Panc1 (cell line): ENCODE measurements at regions not wholly inside any gene's neighbourhood (a gene's known extent, or its start where the extent isn't known, plus 50 kb on each side); places are given as distances from the start of the nearest gene placed in this dataset.

ENCODE experiments used
- ATAC-seq: fragments of 200-7000 bp; cut with Tn5 transposase; 2 replicates; pipeline ENCODE4 v1.9.1; 2020; ENCODE audit warnings: mild to moderate bottlenecking, moderate library complexity
- BruUV-seq: library from RNA; stranded (reverse); fragments of 400-500 nt; replicated peaks from 2 replicates; lab custom pipeline; 2021; lab: Mats Ljungman, UMichigan
- CTCF ChIA-PET: fragments of 300-600 bp; sonication (Branson Sonifier 250); formaldehyde crosslinking; loops from one replicate; lab custom pipeline; 2022; ENCODE audit warnings: antibody characterized with exemption; lab: Charles Lee
- POLR2A ChIA-PET: fragments of 300-600 bp; sonication (Branson Sonifier 250); formaldehyde crosslinking; loops from one replicate; lab custom pipeline; 2022; ENCODE audit warnings: antibody characterized with exemption; lab: Charles Lee
- DNase-seq: peaks from one replicate; pipeline ENCODE4 v3.0.0-alpha.2; 2010; ENCODE audit warnings: low read depth, low spot score
- H3K27ac ChIP-seq: 2 replicates; pipeline ENCODE4 v1.5.1; 2011; ENCODE audit warnings: mild to moderate bottlenecking, low read length, inconsistent platforms
- H3K27me3 ChIP-seq: fragments of 200-500 bp; sonication (Bioruptor generic); 2 replicates; pipeline ENCODE4 v1.6.0; 2014; ENCODE audit warnings: low read length, inconsistent platforms; ENCODE audit not compliant: control insufficient read depth, insufficient read depth
- H3K36me3 ChIP-seq: fragments of 200-500 bp; sonication (Bioruptor generic); 2 replicates; pipeline ENCODE4 v1.5.1; 2014; ENCODE audit warnings: inconsistent platforms, mild to moderate bottlenecking, low read length, moderate library complexity; ENCODE audit not compliant: control insufficient read depth, insufficient read depth
- H3K4me1 ChIP-seq: 2 replicates; pipeline ENCODE4 v1.5.1; 2011; ENCODE audit warnings: inconsistent platforms, mild to moderate bottlenecking, low read length, moderate library complexity; ENCODE audit not compliant: control insufficient read depth, insufficient read depth
- H3K4me3 ChIP-seq, 2 experiments: 2 replicates each; pipeline ENCODE4 v1.5.1; 2011 to 2012; ENCODE audit warnings: low read depth in 2 of 2, low read length in 2 of 2, mild to moderate bottlenecking in 2 of 2, inconsistent platforms in 1 of 2, moderate library complexity in 1 of 2
- H3K9me3 ChIP-seq: fragments of 200-500 bp; sonication (Bioruptor generic); 2 replicates; pipeline ENCODE4 v1.5.1; 2014; ENCODE audit warnings: low read depth, mild to moderate bottlenecking, inconsistent platforms, low read length, moderate library complexity; ENCODE audit not compliant: control insufficient read depth, insufficient read depth
- POLR2AphosphoS5 ChIP-seq: IDR thresholded peaks from 2 replicates; pipeline ENCODE4 v1.6.1; 2012; ENCODE audit warnings: mild to moderate bottlenecking, low read depth, low read length, moderate library complexity
- SIN3A ChIP-seq: IDR thresholded peaks from 2 replicates; pipeline ENCODE4 v1.6.1; 2012; ENCODE audit warnings: low read depth, mild to moderate bottlenecking, low read length, moderate library complexity, borderline replicate concordance; ENCODE audit not compliant: insufficient read depth
- TCF7L2 ChIP-seq: IDR thresholded peaks from 2 replicates; pipeline ENCODE4 v1.6.1; 2011; ENCODE audit warnings: mild to moderate bottlenecking, low read depth, low read length, inconsistent platforms
- in situ Hi-C: cut with HindIII; loops from 2 replicates; pipeline ENCODE4 v1.10.0; 2016; ENCODE audit warnings: low sequenced_read_pairs, low pct_unique_long_range_greater_than_20kb
- intact Hi-C: fragments of 100-400 bp; cut with micrococcal nuclease; formaldehyde crosslinking; loops from one replicate; pipeline ENCODE4 v1.10.0; 2022; ENCODE audit not compliant: unreplicated experiment
- TF ChIP-seq, protein P1 (sequence below), 2 experiments: IDR thresholded peaks; 2 replicates each; pipeline ENCODE4 v1.6.1; 2011 to 2012; ENCODE audit warnings: low read depth in 2 of 2, control low read depth in 1 of 2, low read length in 1 of 2, mild to moderate bottlenecking in 1 of 2, moderate library complexity in 1 of 2; ENCODE audit not compliant: insufficient read depth in 1 of 2
- TF ChIP-seq, protein P2 (sequence below): fragments of 450-650 bp; IDR thresholded peaks from 2 replicates; pipeline ENCODE4 v1.5.1; 2017; ENCODE audit warnings: mild to moderate bottlenecking

DNA sequence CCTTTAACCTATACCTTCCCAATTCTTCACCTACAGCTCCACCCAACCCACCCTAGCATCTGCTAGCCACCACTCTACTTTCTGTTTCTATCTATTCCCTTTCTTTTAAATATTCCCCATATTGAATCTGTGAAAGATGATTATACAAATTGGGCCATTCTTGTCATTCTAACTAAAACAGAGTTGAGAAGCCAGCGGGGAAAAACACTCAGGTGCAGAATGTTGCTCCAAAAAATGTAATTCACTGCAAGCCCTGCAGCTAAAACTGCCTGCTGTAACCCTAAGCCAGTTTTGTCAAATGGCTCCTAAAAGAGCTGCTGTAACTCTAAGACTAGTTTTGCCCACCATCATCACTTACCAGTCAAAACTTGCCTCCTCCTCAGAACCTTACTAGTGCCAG is 1468.6 kb upstream of the MIR17HG start:
- Histone ChIP-seq H3K27ac (no peak overlapping the region), H3K36me3 (no peaks in the 10 kb centered on the region), H3K4me3 (no peak overlapping the region), H3K4me1 (no peaks in the 10 kb centered on the region), H3K27me3 (no peaks in the 10 kb centered on the region), H3K9me3 (no peaks in the 10 kb centered on the region)
- in situ Hi-C loops, result no loop called here
- ChIA-PET CTCF (no interaction called here), POLR2A (no interaction called here)
- DNase-seq (no peak), ATAC-seq (no peak)
- TF ChIP-seq TCF7L2 (no peak), SIN3A (no peak), POLR2AphosphoS5 (no peak)
- TF ChIP-seq, protein P1, sequence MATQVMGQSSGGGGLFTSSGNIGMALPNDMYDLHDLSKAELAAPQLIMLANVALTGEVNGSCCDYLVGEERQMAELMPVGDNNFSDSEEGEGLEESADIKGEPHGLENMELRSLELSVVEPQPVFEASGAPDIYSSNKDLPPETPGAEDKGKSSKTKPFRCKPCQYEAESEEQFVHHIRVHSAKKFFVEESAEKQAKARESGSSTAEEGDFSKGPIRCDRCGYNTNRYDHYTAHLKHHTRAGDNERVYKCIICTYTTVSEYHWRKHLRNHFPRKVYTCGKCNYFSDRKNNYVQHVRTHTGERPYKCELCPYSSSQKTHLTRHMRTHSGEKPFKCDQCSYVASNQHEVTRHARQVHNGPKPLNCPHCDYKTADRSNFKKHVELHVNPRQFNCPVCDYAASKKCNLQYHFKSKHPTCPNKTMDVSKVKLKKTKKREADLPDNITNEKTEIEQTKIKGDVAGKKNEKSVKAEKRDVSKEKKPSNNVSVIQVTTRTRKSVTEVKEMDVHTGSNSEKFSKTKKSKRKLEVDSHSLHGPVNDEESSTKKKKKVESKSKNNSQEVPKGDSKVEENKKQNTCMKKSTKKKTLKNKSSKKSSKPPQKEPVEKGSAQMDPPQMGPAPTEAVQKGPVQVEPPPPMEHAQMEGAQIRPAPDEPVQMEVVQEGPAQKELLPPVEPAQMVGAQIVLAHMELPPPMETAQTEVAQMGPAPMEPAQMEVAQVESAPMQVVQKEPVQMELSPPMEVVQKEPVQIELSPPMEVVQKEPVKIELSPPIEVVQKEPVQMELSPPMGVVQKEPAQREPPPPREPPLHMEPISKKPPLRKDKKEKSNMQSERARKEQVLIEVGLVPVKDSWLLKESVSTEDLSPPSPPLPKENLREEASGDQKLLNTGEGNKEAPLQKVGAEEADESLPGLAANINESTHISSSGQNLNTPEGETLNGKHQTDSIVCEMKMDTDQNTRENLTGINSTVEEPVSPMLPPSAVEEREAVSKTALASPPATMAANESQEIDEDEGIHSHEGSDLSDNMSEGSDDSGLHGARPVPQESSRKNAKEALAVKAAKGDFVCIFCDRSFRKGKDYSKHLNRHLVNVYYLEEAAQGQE (IDR thresholded peaks at IDR 0.05; ENCODE audit: insufficient read depth in 1 of 2, low read depth in 2 of 2, low read length in 1 of 2), result no peak
- TF ChIP-seq, protein P2, sequence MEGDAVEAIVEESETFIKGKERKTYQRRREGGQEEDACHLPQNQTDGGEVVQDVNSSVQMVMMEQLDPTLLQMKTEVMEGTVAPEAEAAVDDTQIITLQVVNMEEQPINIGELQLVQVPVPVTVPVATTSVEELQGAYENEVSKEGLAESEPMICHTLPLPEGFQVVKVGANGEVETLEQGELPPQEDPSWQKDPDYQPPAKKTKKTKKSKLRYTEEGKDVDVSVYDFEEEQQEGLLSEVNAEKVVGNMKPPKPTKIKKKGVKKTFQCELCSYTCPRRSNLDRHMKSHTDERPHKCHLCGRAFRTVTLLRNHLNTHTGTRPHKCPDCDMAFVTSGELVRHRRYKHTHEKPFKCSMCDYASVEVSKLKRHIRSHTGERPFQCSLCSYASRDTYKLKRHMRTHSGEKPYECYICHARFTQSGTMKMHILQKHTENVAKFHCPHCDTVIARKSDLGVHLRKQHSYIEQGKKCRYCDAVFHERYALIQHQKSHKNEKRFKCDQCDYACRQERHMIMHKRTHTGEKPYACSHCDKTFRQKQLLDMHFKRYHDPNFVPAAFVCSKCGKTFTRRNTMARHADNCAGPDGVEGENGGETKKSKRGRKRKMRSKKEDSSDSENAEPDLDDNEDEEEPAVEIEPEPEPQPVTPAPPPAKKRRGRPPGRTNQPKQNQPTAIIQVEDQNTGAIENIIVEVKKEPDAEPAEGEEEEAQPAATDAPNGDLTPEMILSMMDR, result no peak
- intact Hi-C loops, result no loop called here
- no TSS peak for BruUV-seq

DNA sequence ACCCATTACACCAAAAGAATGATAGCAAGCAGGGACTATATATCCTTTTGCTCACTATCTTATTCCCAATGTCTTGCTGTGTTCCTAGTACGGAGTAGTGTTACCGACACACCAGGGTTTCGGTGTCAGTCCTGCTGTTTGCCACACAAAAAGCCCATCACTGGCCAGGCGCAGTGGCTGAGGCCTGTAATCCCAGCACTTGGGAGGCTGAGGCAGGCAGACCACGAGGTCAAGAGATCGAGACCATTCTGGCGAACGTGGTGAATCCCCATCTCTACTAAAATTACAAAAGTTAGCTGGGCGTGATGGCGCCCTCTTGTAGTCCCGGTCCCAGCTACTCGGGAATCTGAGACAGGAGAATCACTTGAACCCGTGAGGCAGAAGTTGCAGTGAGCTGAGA is 1467.3 kb upstream of the MIR17HG start:
- TF ChIP-seq, protein P1 (IDR thresholded peaks at IDR 0.05; ENCODE audit: insufficient read depth in 1 of 2, low read depth in 2 of 2, low read length in 1 of 2), result no peak
- TF ChIP-seq, protein P2, result no peak
- TF ChIP-seq POLR2AphosphoS5, result no peak
- ATAC-seq (no peak), DNase-seq (no peak)
- Histone ChIP-seq H3K27me3 (no peaks in the 10 kb centered on the region), H3K36me3 (no peaks in the 10 kb centered on the region), H3K27ac (no peak overlapping the region), H3K4me3 (no peak overlapping the region), H3K4me1 (no peaks in the 10 kb centered on the region), H3K9me3 (no peaks in the 10 kb centered on the region)
- in situ Hi-C loops, result no loop called here
- BruUV-seq, result no TSS peak
- CTCF ChIA-PET, result no interaction called here
- POLR2A ChIA-PET, result no interaction called here
- intact Hi-C loops, result no loop called here
